DND-41 (cell line): ENCODE measurements at regions not wholly inside any gene's neighbourhood (a gene's known extent, or its start where the extent isn't known, plus 50 kb on each side); places are given as distances from the start of the nearest gene placed in this dataset.

Experiments
- EZH2 ChIP-seq: IDR thresholded peaks from 3 replicates; pipeline ENCODE4 v1.6.1; 2012; ENCODE audit warnings: borderline replicate concordance, low read depth, mild to moderate bottlenecking, moderate library complexity, low read length, inconsistent platforms; ENCODE audit not compliant: severe bottlenecking
- TF ChIP-seq, protein P1 (sequence below): IDR thresholded peaks from 2 replicates; pipeline ENCODE4 v1.5.1; 2012; ENCODE audit warnings: borderline replicate concordance, low read length, moderate library complexity, mild to moderate bottlenecking; ENCODE audit not compliant: poor library complexity, severe bottlenecking; ENCODE audit errors: extremely low read depth

GRCh38 chr6:27095914-27096313 is 151.6 kb upstream of the PRSS16 start:
- no peak for TF ChIP-seq EZH2
- TF ChIP-seq, protein P1, sequence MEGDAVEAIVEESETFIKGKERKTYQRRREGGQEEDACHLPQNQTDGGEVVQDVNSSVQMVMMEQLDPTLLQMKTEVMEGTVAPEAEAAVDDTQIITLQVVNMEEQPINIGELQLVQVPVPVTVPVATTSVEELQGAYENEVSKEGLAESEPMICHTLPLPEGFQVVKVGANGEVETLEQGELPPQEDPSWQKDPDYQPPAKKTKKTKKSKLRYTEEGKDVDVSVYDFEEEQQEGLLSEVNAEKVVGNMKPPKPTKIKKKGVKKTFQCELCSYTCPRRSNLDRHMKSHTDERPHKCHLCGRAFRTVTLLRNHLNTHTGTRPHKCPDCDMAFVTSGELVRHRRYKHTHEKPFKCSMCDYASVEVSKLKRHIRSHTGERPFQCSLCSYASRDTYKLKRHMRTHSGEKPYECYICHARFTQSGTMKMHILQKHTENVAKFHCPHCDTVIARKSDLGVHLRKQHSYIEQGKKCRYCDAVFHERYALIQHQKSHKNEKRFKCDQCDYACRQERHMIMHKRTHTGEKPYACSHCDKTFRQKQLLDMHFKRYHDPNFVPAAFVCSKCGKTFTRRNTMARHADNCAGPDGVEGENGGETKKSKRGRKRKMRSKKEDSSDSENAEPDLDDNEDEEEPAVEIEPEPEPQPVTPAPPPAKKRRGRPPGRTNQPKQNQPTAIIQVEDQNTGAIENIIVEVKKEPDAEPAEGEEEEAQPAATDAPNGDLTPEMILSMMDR, result no peak
